Central memory CD4-positive, alpha-beta T cell (primary cell): ENCODE measurements at regions not wholly inside any gene's neighbourhood (a gene's known extent, or its start where the extent isn't known, plus 50 kb on each side); places are given as distances from the start of the nearest gene placed in this dataset.
"Not testable (repeated sequence)": the region's sequence is repeated elsewhere in the genome, so short reads cannot be mapped to it uniquely, and the experiment has no call there.

Source experiments
- DNase-seq: peaks from one replicate; pipeline ENCODE4 v3.0.0; 2022

GRCh38 chr3:137304313-137305056 lies 346.7 kb downstream of the IL20RB start:
- no peak for DNase-seq

- no peak for DNase-seq
Observed at GRCh38 chr3:137324114-137324513, 366.3 kb downstream of the IL20RB start.

GRCh38 chr3:137325170-137325569 lies 367.4 kb downstream of the IL20RB start:
- no peak for DNase-seq

GRCh38 chr3:137325934-137326333 lies 368.2 kb downstream of the IL20RB start:
- no peak for DNase-seq

- DNase-seq: no peak
Observed at GRCh38 chr3:137329594-137329993, 371.8 kb downstream of the IL20RB start.

- no peak for DNase-seq
Observed at GRCh38 chr3:137330246-137330645, 372.5 kb downstream of the IL20RB start.

GRCh38 chr3:137332297-137332696 lies 374.5 kb downstream of the IL20RB start:
- no peak for DNase-seq

GRCh38 chr3:137335478-137335877 lies 377.7 kb downstream of the IL20RB start:
- DNase-seq: no peak

- not testable (repeated sequence) for DNase-seq
Observed at GRCh38 chr3:137338400-137338799, 380.6 kb downstream of the IL20RB start.

GRCh38 chr3:137343283-137343682 lies 385.5 kb downstream of the IL20RB start:
- DNase-seq: no peak

- DNase-seq: no peak
Observed at GRCh38 chr3:137347132-137347531, 389.3 kb downstream of the IL20RB start.

GRCh38 chr3:137347817-137348368 lies 390.1 kb downstream of the IL20RB start:
- DNase-seq: no peak

GRCh38 chr3:137348936-137349335 lies 391.2 kb downstream of the IL20RB start:
- no peak for DNase-seq

GRCh38 chr3:137349557-137350348 lies 392.0 kb downstream of the IL20RB start:
- no peak for DNase-seq

- DNase-seq: no peak
Observed at GRCh38 chr3:137360531-137361201, 402.9 kb downstream of the IL20RB start.

GRCh38 chr3:137382005-137382594 lies 382.0 kb upstream of the SOX14 start:
- DNase-seq: no peak

- DNase-seq: no peak
Observed at GRCh38 chr3:137385922-137386321, 378.2 kb upstream of the SOX14 start.

- DNase-seq: no peak
Observed at GRCh38 chr3:137409584-137409983, 354.5 kb upstream of the SOX14 start.

- DNase-seq: no peak
Observed at GRCh38 chr3:137410028-137410427, 354.1 kb upstream of the SOX14 start.

- no peak for DNase-seq
Observed at GRCh38 chr3:137420198-137420995, 343.7 kb upstream of the SOX14 start.

- no peak for DNase-seq
Observed at GRCh38 chr3:137438561-137438960, 325.6 kb upstream of the SOX14 start.

GRCh38 chr3:137460944-137461343 lies 303.2 kb upstream of the SOX14 start:
- DNase-seq: no peak
